Esophagus muscularis mucosa (tissue), 4 donors: ENCODE measurements at regions not wholly inside any gene's neighbourhood (a gene's known extent, or its start where the extent isn't known, plus 50 kb on each side); places are given as distances from the start of the nearest gene placed in this dataset.

Experiments used
- CTCF ChIP-seq, 3 experiments: fragments of 200-600 bp in 2 of 3; fragments of 450-650 bp in 1 of 3; sonication (generic) in 2 of 3; IDR thresholded peaks; one replicate each; pipeline ENCODE4 v1.5.1; 2017 to 2019; ENCODE audit warnings: antibody characterized with exemption in 3 of 3, mild to moderate bottlenecking in 2 of 3, moderate library complexity in 1 of 3
- EP300 ChIP-seq: sonication (generic); formaldehyde crosslinking; IDR thresholded peaks from one replicate; pipeline ENCODE4 v1.6.1; 2017; ENCODE audit warnings: antibody characterized with exemption
- POLR2A ChIP-seq: fragments of 450-650 bp; IDR thresholded peaks from one replicate; pipeline ENCODE4 v1.6.1; 2017; ENCODE audit warnings: antibody characterized with exemption, moderate library complexity, mild to moderate bottlenecking, low read depth

DNA sequence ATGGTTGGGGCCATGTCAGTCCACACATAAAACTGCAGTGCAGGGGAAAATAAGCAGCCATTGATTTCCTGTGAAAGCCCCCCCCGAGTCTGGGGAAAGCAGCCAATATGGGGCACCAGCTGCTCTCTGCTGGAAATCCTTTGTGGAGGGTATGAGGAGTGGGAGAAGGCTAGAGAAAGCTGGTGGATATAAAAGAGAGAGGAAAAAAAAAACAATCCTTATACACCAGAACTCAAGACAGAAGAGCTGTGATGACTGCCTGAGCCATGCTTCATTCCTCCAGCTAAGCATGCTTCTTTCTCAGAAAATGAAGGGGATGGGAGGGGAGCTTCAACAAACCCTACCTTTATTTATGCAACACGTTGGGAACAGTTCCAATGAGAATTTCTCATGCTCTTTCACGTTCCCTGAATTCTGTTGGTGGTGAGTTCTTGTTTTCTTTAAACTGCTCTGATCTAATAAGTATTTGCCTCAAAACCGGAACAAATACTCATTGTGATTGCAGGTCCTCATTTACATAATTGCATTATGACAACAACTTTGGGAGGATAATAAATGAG, 688.0 kb upstream of the SEMA6A start:
- TF ChIP-seq CTCF (IDR thresholded peaks at IDR 0.05) (no peak), POLR2A (no peak), EP300 (no peak)
